Upper lobe of right lung (tissue), 1 donor: ENCODE measurements at regions not wholly inside any gene's neighbourhood (a gene's known extent, or its start where the extent isn't known, plus 50 kb on each side); places are given as distances from the start of the nearest gene placed in this dataset.

Experiments
- ATAC-seq: fragments of 200-7000 bp; cut with Tn5 transposase; one replicate; pipeline ENCODE4 v1.9.1; 2020; ENCODE audit warnings: mild to moderate bottlenecking, moderate library complexity
- DNase-seq: peaks from one replicate; pipeline ENCODE4 v3.0.0-alpha.2; 2020
- H3K27ac ChIP-seq: fragments of 200-600 bp; one replicate; pipeline ENCODE4 v1.8.0; 2022
- H3K27me3 ChIP-seq: fragments of 200-600 bp; one replicate; pipeline ENCODE4 v1.8.0; 2022; ENCODE audit warnings: mild to moderate bottlenecking
- H3K36me3 ChIP-seq: fragments of 200-600 bp; one replicate; pipeline ENCODE4 v1.8.0; 2022
- H3K4me1 ChIP-seq: fragments of 200-600 bp; one replicate; pipeline ENCODE4 v1.8.0; 2022
- H3K4me3 ChIP-seq: fragments of 200-600 bp; one replicate; pipeline ENCODE4 v1.8.0; 2022; ENCODE audit warnings: mild to moderate bottlenecking
- H3K9me3 ChIP-seq: fragments of 200-600 bp; one replicate; pipeline ENCODE4 v1.8.0; 2022
- intact Hi-C: fragments of 100-400 bp; cut with DNase I; formaldehyde crosslinking; loops from one replicate; pipeline ENCODE4 v1.11.0; 2022
- TF ChIP-seq, protein P1 (sequence below): fragments of 200-600 bp; IDR thresholded peaks from one replicate; pipeline ENCODE4 v1.8.0; 2022; ENCODE audit warnings: antibody characterized with exemption
- donor health status: DM: no; HTN: yes; CAD: no; lungs with severe emphysema.

DNA sequence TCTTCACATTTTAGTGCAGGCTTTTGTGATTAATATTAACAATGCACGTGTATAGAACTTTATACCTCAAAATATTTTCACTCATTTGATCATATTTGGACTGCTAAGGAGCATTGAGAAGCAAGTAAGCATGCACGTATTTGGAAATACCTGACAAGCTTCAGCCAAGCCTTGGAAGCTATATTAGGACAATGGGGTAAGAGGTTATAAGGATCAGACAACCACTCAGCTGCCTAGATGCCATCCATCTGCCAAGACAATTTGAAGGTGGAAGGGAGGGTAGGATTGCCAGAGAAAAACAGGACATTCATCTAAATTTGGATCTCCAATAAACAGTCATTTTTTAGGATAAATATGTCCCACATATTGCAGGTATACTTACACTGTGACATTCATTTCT lies 394.9 kb upstream of the CFAP20DC start:
- DNase-seq (no peak), ATAC-seq (no peak)
- Histone ChIP-seq H3K4me1 (no peaks in the 10 kb centered on the region), H3K27me3 (no peaks in the 10 kb centered on the region), H3K4me3 (no peak overlapping the region), H3K36me3 (no peaks in the 10 kb centered on the region), H3K27ac (no peak overlapping the region), H3K9me3 (no peaks in the 10 kb centered on the region)
- intact Hi-C loops = no loop called here
- TF ChIP-seq, protein P1, sequence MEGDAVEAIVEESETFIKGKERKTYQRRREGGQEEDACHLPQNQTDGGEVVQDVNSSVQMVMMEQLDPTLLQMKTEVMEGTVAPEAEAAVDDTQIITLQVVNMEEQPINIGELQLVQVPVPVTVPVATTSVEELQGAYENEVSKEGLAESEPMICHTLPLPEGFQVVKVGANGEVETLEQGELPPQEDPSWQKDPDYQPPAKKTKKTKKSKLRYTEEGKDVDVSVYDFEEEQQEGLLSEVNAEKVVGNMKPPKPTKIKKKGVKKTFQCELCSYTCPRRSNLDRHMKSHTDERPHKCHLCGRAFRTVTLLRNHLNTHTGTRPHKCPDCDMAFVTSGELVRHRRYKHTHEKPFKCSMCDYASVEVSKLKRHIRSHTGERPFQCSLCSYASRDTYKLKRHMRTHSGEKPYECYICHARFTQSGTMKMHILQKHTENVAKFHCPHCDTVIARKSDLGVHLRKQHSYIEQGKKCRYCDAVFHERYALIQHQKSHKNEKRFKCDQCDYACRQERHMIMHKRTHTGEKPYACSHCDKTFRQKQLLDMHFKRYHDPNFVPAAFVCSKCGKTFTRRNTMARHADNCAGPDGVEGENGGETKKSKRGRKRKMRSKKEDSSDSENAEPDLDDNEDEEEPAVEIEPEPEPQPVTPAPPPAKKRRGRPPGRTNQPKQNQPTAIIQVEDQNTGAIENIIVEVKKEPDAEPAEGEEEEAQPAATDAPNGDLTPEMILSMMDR = no peak

DNA sequence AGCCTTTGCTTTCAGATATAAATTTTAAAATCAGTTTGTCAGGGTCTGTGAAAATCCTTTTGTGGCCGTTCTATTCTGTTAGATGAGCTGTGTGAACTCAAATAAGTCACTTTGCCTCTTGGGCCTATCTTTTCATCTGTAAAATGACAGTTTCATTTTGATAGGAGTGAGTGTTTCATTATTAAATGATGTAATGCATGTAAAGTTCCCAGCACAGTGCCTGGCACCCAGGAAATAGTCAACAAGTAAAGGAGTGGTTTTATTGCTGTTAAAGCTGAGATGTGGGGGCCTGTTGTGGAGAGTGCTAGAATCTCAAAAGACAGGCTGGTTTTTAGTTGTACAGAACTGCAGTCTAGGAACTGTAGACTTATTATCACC lies 394.5 kb upstream of the CFAP20DC start:
- no peak overlapping the region for H3K27ac ChIP-seq
- intact Hi-C loops = no loop called here
- H3K27me3 ChIP-seq = no peaks in the 10 kb centered on the region
- H3K36me3 ChIP-seq = no peaks in the 10 kb centered on the region
- TF ChIP-seq, protein P1 = no peak
- no peak for ATAC-seq
- DNase-seq = no peak
- H3K9me3 ChIP-seq = no peaks in the 10 kb centered on the region
- H3K4me1 ChIP-seq = no peaks in the 10 kb centered on the region
- H3K4me3 ChIP-seq = no peak overlapping the region

DNA sequence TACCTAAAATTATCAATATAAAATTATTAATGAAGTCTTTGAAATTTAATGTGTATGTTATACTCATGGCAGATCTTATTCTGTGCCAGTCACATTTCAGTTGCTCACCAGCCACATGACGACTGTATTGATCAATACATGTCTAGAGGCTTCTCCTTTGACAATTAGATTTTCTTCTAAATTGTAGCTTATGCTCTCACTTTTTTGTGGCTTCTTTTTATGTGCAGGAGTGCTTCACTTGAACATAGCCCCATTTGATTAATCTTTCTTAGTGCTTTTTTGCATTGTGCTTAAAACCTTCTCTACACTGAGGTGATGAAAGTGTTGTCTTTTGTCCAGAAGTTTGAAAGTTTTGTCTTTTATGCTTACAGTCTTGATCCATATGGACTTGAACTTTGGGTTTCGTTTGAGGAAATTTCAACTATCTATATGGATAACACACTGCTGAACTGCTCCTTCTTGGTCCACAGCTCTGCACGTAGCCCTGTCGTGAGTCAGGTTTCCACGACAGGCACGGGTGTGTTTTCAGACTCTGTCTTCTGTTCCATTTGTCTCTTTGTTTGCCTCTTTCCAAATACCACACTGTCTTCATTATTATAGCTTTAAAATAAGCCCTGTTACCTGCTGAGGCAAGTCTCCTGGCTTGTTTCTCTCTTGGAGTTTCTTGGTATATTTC lies 393.9 kb upstream of the CFAP20DC start:
- Histone ChIP-seq H3K9me3 (no peaks in the 10 kb centered on the region), H3K27me3 (no peaks in the 10 kb centered on the region), H3K36me3 (no peaks in the 10 kb centered on the region), H3K27ac (no peak overlapping the region), H3K4me3 (no peak overlapping the region), H3K4me1 (no peaks in the 10 kb centered on the region)
- TF ChIP-seq, protein P1 = no peak
- DNase-seq = no peak
- ATAC-seq = no peak
- intact Hi-C loops = no loop called here

DNA sequence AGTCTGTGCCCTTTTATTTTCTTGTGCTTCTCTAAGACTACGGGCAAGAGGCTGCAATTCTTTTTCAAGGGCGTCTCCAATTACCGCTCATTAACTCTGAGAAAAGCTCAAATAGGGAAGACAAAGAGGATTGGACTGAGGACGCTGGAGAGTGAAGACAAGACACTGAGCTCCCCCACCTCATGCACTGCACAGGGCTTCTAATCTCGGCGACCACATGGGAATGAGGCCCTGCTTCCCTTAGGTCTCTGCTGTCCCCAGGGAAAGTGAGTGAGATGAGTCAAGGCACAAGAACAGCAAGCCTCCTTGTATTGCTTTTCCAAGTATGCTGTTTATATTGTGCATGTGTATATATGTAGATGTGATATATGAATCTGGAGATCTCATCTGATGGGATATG lies 392.2 kb upstream of the CFAP20DC start:
- no peak for ATAC-seq
- no peak for DNase-seq
- intact Hi-C loops = no loop called here
- no peaks in the 10 kb centered on the region for H3K4me1 ChIP-seq
- H3K4me3 ChIP-seq = no peak overlapping the region
- TF ChIP-seq, protein P1 = no peak
- no peaks in the 10 kb centered on the region for H3K27me3 ChIP-seq
- no peaks in the 10 kb centered on the region for H3K36me3 ChIP-seq
- H3K9me3 ChIP-seq = no peaks in the 10 kb centered on the region
- H3K27ac ChIP-seq = no peak overlapping the region

DNA sequence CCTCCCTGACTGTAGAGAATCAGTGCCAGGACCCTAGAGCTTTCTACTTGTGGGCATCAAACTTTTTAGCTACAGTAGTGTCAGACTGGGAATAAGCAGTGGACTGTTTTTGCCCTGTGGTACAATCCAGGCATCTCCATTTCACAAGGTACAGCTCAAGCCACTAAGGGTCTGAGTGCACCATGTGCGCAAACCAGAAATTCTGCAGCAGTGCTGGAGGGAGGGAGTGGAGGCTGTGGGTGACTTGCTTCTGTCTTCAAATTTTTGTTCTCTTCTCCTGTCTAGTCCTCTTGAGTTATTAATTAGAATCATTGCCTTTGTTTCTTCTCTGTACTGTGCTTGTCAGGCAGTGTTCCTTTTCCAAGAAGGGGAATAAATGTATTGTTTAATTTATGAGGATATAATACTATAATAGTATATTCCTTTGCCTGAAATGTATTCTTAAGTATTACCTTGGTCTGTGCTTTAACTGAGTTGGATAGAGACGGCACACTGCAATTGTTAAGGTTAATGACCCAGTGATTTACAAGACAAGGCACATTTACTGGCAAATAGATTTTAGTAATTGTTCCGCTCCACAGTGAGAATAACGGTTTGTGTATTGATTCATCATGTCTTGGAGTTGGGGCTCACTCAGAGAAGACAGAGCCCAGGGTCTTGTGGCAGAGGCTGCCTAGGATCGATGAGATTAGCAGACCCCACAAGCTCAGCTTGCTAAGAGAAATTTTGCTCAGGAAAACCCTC lies 390.6 kb upstream of the CFAP20DC start:
- Histone ChIP-seq H3K4me1 (no peaks in the 10 kb centered on the region), H3K4me3 (no peak overlapping the region), H3K9me3 (no peaks in the 10 kb centered on the region), H3K27ac (no peak overlapping the region), H3K36me3 (no peaks in the 10 kb centered on the region), H3K27me3 (no peaks in the 10 kb centered on the region)
- intact Hi-C loops = no loop called here
- TF ChIP-seq, protein P1 = no peak
- DNase-seq = no peak
- ATAC-seq = no peak
